HepG2 (cell line): ENCODE measurements at regions not wholly inside any gene's neighbourhood (a gene's known extent, or its start where the extent isn't known, plus 50 kb on each side); places are given as distances from the start of the nearest gene placed in this dataset.

ENCODE experiments used
- HOXA9 ChIP-seq: sonication (generic); formaldehyde crosslinking; IDR thresholded peaks from 2 replicates; pipeline ENCODE4 v1.8.1; 2022; ENCODE audit warnings: missing genetic modification reagents, mild to moderate bottlenecking, moderate library complexity, borderline replicate concordance
- ZNF138 ChIP-seq: sonication (generic); formaldehyde crosslinking; IDR thresholded peaks from 2 replicates; pipeline ENCODE4 v1.5.0; 2020; ENCODE audit warnings: mild to moderate bottlenecking, low read depth, missing genetic modification reagents
- ZNF337 ChIP-seq: sonication (generic); formaldehyde crosslinking; IDR thresholded peaks from 2 replicates; pipeline ENCODE4 v1.5.1; 2020; ENCODE audit warnings: missing genetic modification reagents, low read depth, mild to moderate bottlenecking, borderline replicate concordance
- TF ChIP-seq, protein P1 (sequence below): sonication (generic); formaldehyde crosslinking; IDR thresholded peaks from 2 replicates; pipeline ENCODE4 v1.4.0; 2020; ENCODE audit warnings: missing genetic modification reagents, mild to moderate bottlenecking, borderline replicate concordance
- TF ChIP-seq, protein P2 (sequence below): sonication (generic); formaldehyde crosslinking; IDR thresholded peaks from 2 replicates; pipeline ENCODE4 v1.5.1; 2020; ENCODE audit warnings: mild to moderate bottlenecking, missing genetic modification reagents, moderate library complexity
- TF ChIP-seq, protein P3 (sequence below): sonication (generic); formaldehyde crosslinking; IDR thresholded peaks from 2 replicates; pipeline ENCODE4 v1.5.1; 2020; ENCODE audit warnings: mild to moderate bottlenecking, missing genetic modification reagents, moderate library complexity
- TF ChIP-seq, protein P4 (sequence below): IDR thresholded peaks from 2 replicates; pipeline ENCODE4 v1.4.0; 2020; ENCODE audit warnings: mild to moderate bottlenecking, missing genetic modification reagents

DNA sequence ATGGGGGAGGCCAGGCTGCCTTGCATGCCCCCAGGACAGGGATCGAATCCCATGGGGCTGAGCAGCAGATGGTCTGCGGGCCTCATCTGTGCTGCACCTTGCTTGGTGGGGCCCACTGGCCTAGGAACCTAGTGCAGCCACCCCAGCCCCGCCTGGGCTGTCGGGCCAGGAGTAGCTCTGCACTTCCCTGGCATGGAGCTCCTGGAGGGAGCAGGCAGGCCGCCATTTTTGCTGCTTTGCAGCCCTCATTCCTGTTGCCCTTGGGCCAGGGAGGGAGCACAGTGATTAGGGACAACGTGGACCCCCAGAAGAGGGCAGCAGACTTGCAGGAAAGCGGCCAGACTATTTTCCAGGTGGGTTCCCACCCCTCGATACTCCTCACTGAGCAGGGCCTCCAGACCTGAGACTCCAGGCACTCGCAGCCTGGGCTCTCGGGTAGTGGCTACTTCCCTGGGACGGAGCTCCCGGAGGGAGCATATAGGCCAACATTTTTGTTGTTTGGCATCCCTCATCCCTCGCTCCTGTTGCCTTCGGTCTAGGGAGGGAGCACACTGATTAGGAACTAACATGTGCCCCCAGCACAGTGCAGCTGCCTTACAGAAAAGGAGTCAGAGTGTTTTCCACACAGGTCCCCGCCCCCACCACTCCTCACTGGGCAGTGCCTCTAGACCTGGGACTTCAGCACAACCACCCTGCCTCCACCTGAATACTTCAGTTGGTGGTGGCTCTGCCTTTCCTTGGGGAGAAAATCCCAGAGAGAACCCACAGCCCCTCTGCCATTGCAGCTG lies 99.5 kb downstream of the MAIP1 start (continued):
- TF ChIP-seq, protein P1, sequence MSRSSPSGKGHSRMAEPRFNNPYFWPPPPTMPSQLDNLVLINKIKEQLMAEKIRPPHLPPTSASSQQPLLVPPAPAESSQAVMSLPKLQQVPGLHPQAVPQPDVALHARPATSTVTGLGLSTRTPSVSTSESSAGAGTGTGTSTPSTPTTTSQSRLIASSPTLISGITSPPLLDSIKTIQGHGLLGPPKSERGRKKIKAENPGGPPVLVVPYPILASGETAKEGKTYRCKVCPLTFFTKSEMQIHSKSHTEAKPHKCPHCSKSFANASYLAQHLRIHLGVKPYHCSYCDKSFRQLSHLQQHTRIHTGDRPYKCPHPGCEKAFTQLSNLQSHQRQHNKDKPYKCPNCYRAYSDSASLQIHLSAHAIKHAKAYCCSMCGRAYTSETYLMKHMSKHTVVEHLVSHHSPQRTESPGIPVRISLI (CRISPR knock-in tag), result peak; percentile 35; the same call in 1 of the 2 replicates
- TF ChIP-seq ZNF337 (no peak), HOXA9 (no peak), ZNF138 (no peak)
- TF ChIP-seq, protein P2, sequence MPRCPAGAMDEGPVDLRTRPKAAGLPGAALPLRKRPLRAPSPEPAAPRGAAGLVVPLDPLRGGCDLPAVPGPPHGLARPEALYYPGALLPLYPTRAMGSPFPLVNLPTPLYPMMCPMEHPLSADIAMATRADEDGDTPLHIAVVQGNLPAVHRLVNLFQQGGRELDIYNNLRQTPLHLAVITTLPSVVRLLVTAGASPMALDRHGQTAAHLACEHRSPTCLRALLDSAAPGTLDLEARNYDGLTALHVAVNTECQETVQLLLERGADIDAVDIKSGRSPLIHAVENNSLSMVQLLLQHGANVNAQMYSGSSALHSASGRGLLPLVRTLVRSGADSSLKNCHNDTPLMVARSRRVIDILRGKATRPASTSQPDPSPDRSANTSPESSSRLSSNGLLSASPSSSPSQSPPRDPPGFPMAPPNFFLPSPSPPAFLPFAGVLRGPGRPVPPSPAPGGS (CRISPR knock-in tag), result no peak
- TF ChIP-seq, protein P3, sequence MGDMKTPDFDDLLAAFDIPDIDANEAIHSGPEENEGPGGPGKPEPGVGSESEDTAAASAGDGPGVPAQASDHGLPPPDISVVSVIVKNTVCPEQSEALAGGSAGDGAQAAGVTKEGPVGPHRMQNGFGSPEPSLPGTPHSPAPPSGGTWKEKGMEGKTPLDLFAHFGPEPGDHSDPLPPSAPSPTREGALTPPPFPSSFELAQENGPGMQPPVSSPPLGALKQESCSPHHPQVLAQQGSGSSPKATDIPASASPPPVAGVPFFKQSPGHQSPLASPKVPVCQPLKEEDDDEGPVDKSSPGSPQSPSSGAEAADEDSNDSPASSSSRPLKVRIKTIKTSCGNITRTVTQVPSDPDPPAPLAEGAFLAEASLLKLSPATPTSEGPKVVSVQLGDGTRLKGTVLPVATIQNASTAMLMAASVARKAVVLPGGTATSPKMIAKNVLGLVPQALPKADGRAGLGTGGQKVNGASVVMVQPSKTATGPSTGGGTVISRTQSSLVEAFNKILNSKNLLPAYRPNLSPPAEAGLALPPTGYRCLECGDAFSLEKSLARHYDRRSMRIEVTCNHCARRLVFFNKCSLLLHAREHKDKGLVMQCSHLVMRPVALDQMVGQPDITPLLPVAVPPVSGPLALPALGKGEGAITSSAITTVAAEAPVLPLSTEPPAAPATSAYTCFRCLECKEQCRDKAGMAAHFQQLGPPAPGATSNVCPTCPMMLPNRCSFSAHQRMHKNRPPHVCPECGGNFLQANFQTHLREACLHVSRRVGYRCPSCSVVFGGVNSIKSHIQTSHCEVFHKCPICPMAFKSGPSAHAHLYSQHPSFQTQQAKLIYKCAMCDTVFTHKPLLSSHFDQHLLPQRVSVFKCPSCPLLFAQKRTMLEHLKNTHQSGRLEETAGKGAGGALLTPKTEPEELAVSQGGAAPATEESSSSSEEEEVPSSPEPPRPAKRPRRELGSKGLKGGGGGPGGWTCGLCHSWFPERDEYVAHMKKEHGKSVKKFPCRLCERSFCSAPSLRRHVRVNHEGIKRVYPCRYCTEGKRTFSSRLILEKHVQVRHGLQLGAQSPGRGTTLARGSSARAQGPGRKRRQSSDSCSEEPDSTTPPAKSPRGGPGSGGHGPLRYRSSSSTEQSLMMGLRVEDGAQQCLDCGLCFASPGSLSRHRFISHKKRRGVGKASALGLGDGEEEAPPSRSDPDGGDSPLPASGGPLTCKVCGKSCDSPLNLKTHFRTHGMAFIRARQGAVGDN, result peak; percentile 72
- TF ChIP-seq, protein P4, sequence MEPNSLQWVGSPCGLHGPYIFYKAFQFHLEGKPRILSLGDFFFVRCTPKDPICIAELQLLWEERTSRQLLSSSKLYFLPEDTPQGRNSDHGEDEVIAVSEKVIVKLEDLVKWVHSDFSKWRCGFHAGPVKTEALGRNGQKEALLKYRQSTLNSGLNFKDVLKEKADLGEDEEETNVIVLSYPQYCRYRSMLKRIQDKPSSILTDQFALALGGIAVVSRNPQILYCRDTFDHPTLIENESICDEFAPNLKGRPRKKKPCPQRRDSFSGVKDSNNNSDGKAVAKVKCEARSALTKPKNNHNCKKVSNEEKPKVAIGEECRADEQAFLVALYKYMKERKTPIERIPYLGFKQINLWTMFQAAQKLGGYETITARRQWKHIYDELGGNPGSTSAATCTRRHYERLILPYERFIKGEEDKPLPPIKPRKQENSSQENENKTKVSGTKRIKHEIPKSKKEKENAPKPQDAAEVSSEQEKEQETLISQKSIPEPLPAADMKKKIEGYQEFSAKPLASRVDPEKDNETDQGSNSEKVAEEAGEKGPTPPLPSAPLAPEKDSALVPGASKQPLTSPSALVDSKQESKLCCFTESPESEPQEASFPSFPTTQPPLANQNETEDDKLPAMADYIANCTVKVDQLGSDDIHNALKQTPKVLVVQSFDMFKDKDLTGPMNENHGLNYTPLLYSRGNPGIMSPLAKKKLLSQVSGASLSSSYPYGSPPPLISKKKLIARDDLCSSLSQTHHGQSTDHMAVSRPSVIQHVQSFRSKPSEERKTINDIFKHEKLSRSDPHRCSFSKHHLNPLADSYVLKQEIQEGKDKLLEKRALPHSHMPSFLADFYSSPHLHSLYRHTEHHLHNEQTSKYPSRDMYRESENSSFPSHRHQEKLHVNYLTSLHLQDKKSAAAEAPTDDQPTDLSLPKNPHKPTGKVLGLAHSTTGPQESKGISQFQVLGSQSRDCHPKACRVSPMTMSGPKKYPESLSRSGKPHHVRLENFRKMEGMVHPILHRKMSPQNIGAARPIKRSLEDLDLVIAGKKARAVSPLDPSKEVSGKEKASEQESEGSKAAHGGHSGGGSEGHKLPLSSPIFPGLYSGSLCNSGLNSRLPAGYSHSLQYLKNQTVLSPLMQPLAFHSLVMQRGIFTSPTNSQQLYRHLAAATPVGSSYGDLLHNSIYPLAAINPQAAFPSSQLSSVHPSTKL (CRISPR knock-in tag), result peak; percentile 38; the same call in 1 of the 2 replicates
- TF ChIP-seq, all 625 proteins: peak for 82
